ENCODE measurements at regions not wholly inside any gene's neighbourhood (a gene's known extent, or its start where the extent isn't known, plus 50 kb on each side); places are given as distances from the start of the nearest gene placed in this dataset.

GRCh38 chr15:96422125-96422524 lies 91.6 kb downstream of the NR2F2 start (continued):
- TF ChIP-seq AKNA (CRISPR knock-in tag; IDR thresholded peaks at IDR 0.05; ENCODE audit: borderline replicate concordance) (no peak), TBP (CRISPR knock-in tag; IDR thresholded peaks at IDR 0.05) (no peak), PRMT3 (CRISPR knock-in tag; IDR thresholded peaks at IDR 0.05; ENCODE audit: borderline replicate concordance, low read depth) (no peak), REXO4 (CRISPR knock-in tag; IDR thresholded peaks at IDR 0.05; ENCODE audit: borderline replicate concordance) (no peak), CC2D1A (CRISPR knock-in tag; IDR thresholded peaks at IDR 0.05) (no peak)

- WGBS (ENCODE audit: low lambda C conversion rate), result 14% methylated on average over 4 of the region's 4 CpGs
- Histone ChIP-seq H3K4me2 (ENCODE audit: low read depth, low read length) (no peak overlapping the region), H3K27me3 (ENCODE audit: control insufficient read depth in 1 of 2, insufficient read depth in 2 of 2, low read length in 2 of 2) (peaks cover 0 to 17% of the 10 kb centered on the region in 2 experiments; a peak in 2 of 5 replicates), H4K20me1 (ENCODE audit: insufficient read depth, low read length) (no peaks in the 10 kb centered on the region), H3K27ac (ENCODE audit: extremely low read length, insufficient read depth, low read length) (no peak overlapping the region), H2AFZ (ENCODE audit: low read length) (no peak overlapping the region), H3K36me3 (replicated peaks in 1 of 2; ENCODE audit: control insufficient read depth in 1 of 2, insufficient read depth in 2 of 2, low read length in 2 of 2) (no peaks in the 10 kb centered on the region), H3K9me3 (ENCODE audit: low read length) (no peaks in the 10 kb centered on the region), H3K4me3 (replicated peaks in 1 of 3; ENCODE audit: insufficient read depth in 1 of 3, low read depth in 2 of 3, low read length in 3 of 3) (no peak overlapping the region), H3K9ac (ENCODE audit: insufficient read depth, low read depth, low read length) (no peak overlapping the region), H3K79me2 (ENCODE audit: insufficient read depth, low read length) (no peaks in the 10 kb centered on the region), H3K4me1 (ENCODE audit: insufficient read depth, low read length) (no peaks in the 10 kb centered on the region)
- BruUV-seq (replicated peaks), result no TSS peak
- in situ Hi-C loops (cut with HindIII; ENCODE audit: extremely low pct_ligation_motif_present, low pct_unique_long_range_greater_than_20kb), result no loop called here
- FAIRE-seq, result no peak
- POLR2A ChIA-PET, result no interaction called here
- ATAC-seq, result no peak
- CTCF ChIA-PET (ENCODE audit: low intra/inter-chr PET ratio, low total read pairs), result no interaction called here
- intact Hi-C loops (cut with micrococcal nuclease; ENCODE audit: unreplicated experiment), result no loop called here
- DNase-seq (ENCODE audit: low spot score), result no peak
- TF ChIP-seq E2F5 (CRISPR knock-in tag; conservative IDR thresholded peaks at IDR 0.05), result no peak
- no peak for TF ChIP-seq MEIS1 (CRISPR knock-in tag; IDR thresholded peaks at IDR 0.05; ENCODE audit: borderline replicate concordance)
- no peak for TF ChIP-seq CTCF (CRISPR knock-in tag; IDR thresholded peaks at IDR 0.05)
- no peak for TF ChIP-seq RBAK (CRISPR knock-in tag; IDR thresholded peaks at IDR 0.05)
- TF ChIP-seq SRSF9 (IDR thresholded peaks at IDR 0.05; ENCODE audit: borderline replicate concordance, insufficient read depth, low read depth, low read length, poor library complexity, severe bottlenecking), result no peak
- no peak for TF ChIP-seq RARG (CRISPR knock-in tag; IDR thresholded peaks at IDR 0.05; ENCODE audit: low read depth)
- no peak for TF ChIP-seq RFXANK (CRISPR knock-in tag; IDR thresholded peaks at IDR 0.05)
- no peak for TF ChIP-seq ATF1 (CRISPR knock-in tag; IDR thresholded peaks at IDR 0.05)
- TF ChIP-seq AHR (CRISPR knock-in tag; IDR thresholded peaks at IDR 0.05), result no peak
- no peak for TF ChIP-seq RCOR2 (CRISPR knock-in tag; IDR thresholded peaks at IDR 0.05)
- no peak for TF ChIP-seq KAT7 (CRISPR knock-in tag; IDR thresholded peaks at IDR 0.05; ENCODE audit: borderline replicate concordance)
- no peak for TF ChIP-seq ZC3H13 (CRISPR knock-in tag; IDR thresholded peaks at IDR 0.05)
- no peak for TF ChIP-seq ZFP36L1 (CRISPR knock-in tag; IDR thresholded peaks at IDR 0.05)
- TF ChIP-seq NCOA5 (CRISPR knock-in tag; IDR thresholded peaks at IDR 0.05), result no peak
These were observed 94.2 kb downstream of the NR2F2 start for GRCh38 chr15:96424674-96425073.

All from HepG2 (cell line).